HG03159 (cell line): ENCODE measurements at regions not wholly inside any gene's neighbourhood (a gene's known extent, or its start where the extent isn't known, plus 50 kb on each side); places are given as distances from the start of the nearest gene placed in this dataset.

Experiments used
- ATAC-seq: cut with Tn5 transposase; IDR thresholded peaks from one replicate; pipeline ENCODE4 v1.9.1; 2021; ENCODE audit warnings: mild to moderate bottlenecking, moderate library complexity; ENCODE audit not compliant: unreplicated experiment

GRCh38 chr4:11132478-11132877, 296.2 kb downstream of the HS3ST1 start:
- no peak for ATAC-seq

- ATAC-seq: no peak
Measured at GRCh38 chr4:11131491-11131890, 297.2 kb downstream of the HS3ST1 start.

GRCh38 chr4:11130195-11130970, 298.3 kb downstream of the HS3ST1 start:
- ATAC-seq: no peak

- ATAC-seq: no peak
Measured at GRCh38 chr4:11120435-11120834, 308.3 kb downstream of the HS3ST1 start.

GRCh38 chr4:11119474-11119873, 309.2 kb downstream of the HS3ST1 start:
- no peak for ATAC-seq

GRCh38 chr4:11118513-11118912, 310.2 kb downstream of the HS3ST1 start:
- ATAC-seq: no peak

GRCh38 chr4:11116940-11117339, 311.8 kb downstream of the HS3ST1 start:
- ATAC-seq: no peak

- no peak for ATAC-seq
Measured at GRCh38 chr4:11111876-11112275, 316.8 kb downstream of the HS3ST1 start.

- no peak for ATAC-seq
Measured at GRCh38 chr4:11111370-11111769, 317.3 kb downstream of the HS3ST1 start.

GRCh38 chr4:11106759-11107158, 321.9 kb downstream of the HS3ST1 start:
- ATAC-seq: no peak

- ATAC-seq: peak; percentile 70
Measured at GRCh38 chr4:11106190-11106589, 322.5 kb downstream of the HS3ST1 start.

- no peak for ATAC-seq
Measured at GRCh38 chr4:11105715-11106114, 323.0 kb downstream of the HS3ST1 start.

- no peak for ATAC-seq
Measured at GRCh38 chr4:11098461-11098860, 330.2 kb downstream of the HS3ST1 start.

GRCh38 chr4:11097725-11098124, 331.0 kb downstream of the HS3ST1 start:
- no peak for ATAC-seq

- ATAC-seq: no peak
Measured at GRCh38 chr4:11081006-11081405, 347.7 kb downstream of the HS3ST1 start.

GRCh38 chr4:11079171-11079570, 349.5 kb downstream of the HS3ST1 start:
- ATAC-seq: no peak

- ATAC-seq: no peak
Measured at GRCh38 chr4:11074581-11075241, 354.0 kb downstream of the HS3ST1 start.

- ATAC-seq: no peak
Measured at GRCh38 chr4:11073621-11074051, 355.1 kb downstream of the HS3ST1 start.

GRCh38 chr4:11072999-11073398, 355.7 kb downstream of the HS3ST1 start:
- no peak for ATAC-seq

- no peak for ATAC-seq
Measured at GRCh38 chr4:11072463-11072862, 356.2 kb downstream of the HS3ST1 start.

GRCh38 chr4:11070813-11071212, 357.9 kb downstream of the HS3ST1 start:
- ATAC-seq: no peak

GRCh38 chr4:11069581-11070211, 359.0 kb downstream of the HS3ST1 start:
- ATAC-seq: no peak
